ENCODE measurements at regions not wholly inside any gene's neighbourhood (a gene's known extent, or its start where the extent isn't known, plus 50 kb on each side); places are given as distances from the start of the nearest gene placed in this dataset.

- no peak overlapping the region for H3K27ac ChIP-seq
- H3K36me3 ChIP-seq: no peaks in the 10 kb centered on the region
- no peaks in the 10 kb centered on the region for H3K9me3 ChIP-seq
- H3K27me3 ChIP-seq: no peaks in the 10 kb centered on the region
- TF ChIP-seq, protein P1, sequence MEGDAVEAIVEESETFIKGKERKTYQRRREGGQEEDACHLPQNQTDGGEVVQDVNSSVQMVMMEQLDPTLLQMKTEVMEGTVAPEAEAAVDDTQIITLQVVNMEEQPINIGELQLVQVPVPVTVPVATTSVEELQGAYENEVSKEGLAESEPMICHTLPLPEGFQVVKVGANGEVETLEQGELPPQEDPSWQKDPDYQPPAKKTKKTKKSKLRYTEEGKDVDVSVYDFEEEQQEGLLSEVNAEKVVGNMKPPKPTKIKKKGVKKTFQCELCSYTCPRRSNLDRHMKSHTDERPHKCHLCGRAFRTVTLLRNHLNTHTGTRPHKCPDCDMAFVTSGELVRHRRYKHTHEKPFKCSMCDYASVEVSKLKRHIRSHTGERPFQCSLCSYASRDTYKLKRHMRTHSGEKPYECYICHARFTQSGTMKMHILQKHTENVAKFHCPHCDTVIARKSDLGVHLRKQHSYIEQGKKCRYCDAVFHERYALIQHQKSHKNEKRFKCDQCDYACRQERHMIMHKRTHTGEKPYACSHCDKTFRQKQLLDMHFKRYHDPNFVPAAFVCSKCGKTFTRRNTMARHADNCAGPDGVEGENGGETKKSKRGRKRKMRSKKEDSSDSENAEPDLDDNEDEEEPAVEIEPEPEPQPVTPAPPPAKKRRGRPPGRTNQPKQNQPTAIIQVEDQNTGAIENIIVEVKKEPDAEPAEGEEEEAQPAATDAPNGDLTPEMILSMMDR (IDR thresholded peaks at IDR 0.05): no peak
- TF ChIP-seq POLR2A (IDR thresholded peaks at IDR 0.05): no peak
- no peak for TF ChIP-seq EP300 (IDR thresholded peaks at IDR 0.05)
- H3K4me1 ChIP-seq: no peaks in the 10 kb centered on the region
- DNase-seq: no peak
- WGBS, 2 donors: 36 to 74% methylated on average over 4 of the region's 4 CpGs
- H3K4me3 ChIP-seq: no peak overlapping the region
- intact Hi-C loops (cut with DNase I): no loop called here
Measured at GRCh38 chr9:88766778-88767503, 224.3 kb upstream of the S1PR3 start.

DNA sequence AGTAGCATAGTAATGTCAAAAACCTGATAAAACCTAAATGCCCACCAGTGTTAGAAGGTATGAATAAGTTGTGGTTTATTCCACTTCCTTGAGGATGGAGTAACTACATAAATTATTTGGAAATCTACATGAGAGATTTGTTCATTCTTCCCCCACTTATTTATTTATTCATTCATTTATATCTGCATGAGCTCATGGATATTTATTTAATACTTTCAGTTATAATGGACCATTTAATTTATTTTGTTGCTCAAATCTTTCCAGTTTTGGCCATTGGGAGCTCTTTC lies 223.8 kb upstream of the S1PR3 start:
- H3K4me3 ChIP-seq: no peak overlapping the region
- no peaks in the 10 kb centered on the region for H3K4me1 ChIP-seq
- intact Hi-C loops (cut with DNase I): no loop called here
- no peak overlapping the region for H3K27ac ChIP-seq
- H3K27me3 ChIP-seq: no peaks in the 10 kb centered on the region
- no peak for DNase-seq
- H3K36me3 ChIP-seq: no peaks in the 10 kb centered on the region
- TF ChIP-seq, protein P1 (IDR thresholded peaks at IDR 0.05): no peak
- TF ChIP-seq POLR2AphosphoS5 (IDR thresholded peaks at IDR 0.05) (no peak), POLR2A (IDR thresholded peaks at IDR 0.05) (no peak), EP300 (IDR thresholded peaks at IDR 0.05) (no peak)
- H3K9me3 ChIP-seq: no peaks in the 10 kb centered on the region

- Histone ChIP-seq H3K27me3 (no peaks in the 10 kb centered on the region), H3K36me3 (no peaks in the 10 kb centered on the region), H3K4me3 (no peak overlapping the region), H3K27ac (no peak overlapping the region), H3K4me1 (peaks cover 0 to 33% (median 21%) of the 10 kb centered on the region in 4 donors), H3K9me3 (no peaks in the 10 kb centered on the region)
- TF ChIP-seq POLR2AphosphoS5 (IDR thresholded peaks at IDR 0.05) (no peak), POLR2A (IDR thresholded peaks at IDR 0.05) (no peak), EP300 (IDR thresholded peaks at IDR 0.05) (no peak)
- TF ChIP-seq, protein P1 (IDR thresholded peaks at IDR 0.05): no peak
- intact Hi-C loops (cut with DNase I): no loop called here
- 63 to 83% methylated on average over 3 of the region's 3 CpGs for WGBS, 2 donors
- DNase-seq: no peak
Measured at GRCh38 chr9:88772575-88772974, 218.7 kb upstream of the S1PR3 start.

GRCh38 chr9:88773126-88773525 lies 218.1 kb upstream of the S1PR3 start:
- Histone ChIP-seq H3K27ac (no peak overlapping the region), H3K9me3 (no peaks in the 10 kb centered on the region), H3K36me3 (no peaks in the 10 kb centered on the region), H3K27me3 (no peaks in the 10 kb centered on the region), H3K4me1 (peaks cover 0 to 36% (median 21%) of the 10 kb centered on the region in 4 donors), H3K4me3 (no peak overlapping the region)
- WGBS, 2 donors: 65 to 85% methylated on average over 5 of the region's 5 CpGs
- intact Hi-C loops (cut with DNase I): no loop called here
- TF ChIP-seq EP300 (IDR thresholded peaks at IDR 0.05): no peak
- no peak for TF ChIP-seq POLR2A (IDR thresholded peaks at IDR 0.05)
- TF ChIP-seq POLR2AphosphoS5 (IDR thresholded peaks at IDR 0.05): no peak
- TF ChIP-seq, protein P1 (IDR thresholded peaks at IDR 0.05): no peak
- DNase-seq: no peak

DNA sequence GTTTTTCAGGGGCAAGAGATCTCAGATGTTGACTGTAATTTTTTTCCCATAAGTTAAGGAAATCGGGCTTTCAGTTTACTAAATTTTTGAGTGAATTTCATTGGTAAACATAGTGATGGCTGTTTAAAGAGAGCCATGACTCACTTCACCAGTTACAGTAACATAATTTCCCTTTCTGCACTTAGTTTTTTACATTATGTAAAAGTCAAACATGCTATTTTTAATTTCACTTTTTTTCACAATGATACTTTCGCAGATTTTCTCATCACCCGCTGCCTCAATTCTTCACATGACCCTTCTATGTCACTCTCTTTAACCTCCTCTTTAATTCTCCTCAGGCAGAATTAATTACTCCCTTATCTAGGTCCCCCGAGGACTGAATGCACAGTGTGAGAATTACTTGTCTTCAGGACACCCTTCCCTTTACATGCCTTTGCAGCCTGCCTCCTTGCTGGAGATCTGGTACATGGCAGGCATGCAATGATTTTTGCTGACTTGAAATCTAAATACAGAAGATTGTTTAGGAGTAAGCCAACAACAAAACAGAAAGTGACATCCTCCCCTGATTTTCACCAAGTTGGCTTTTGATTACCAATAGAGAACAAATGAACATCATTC lies 217.5 kb upstream of the S1PR3 start:
- no peak overlapping the region for H3K4me3 ChIP-seq
- intact Hi-C loops (cut with DNase I): no loop called here
- no peaks in the 10 kb centered on the region for H3K36me3 ChIP-seq
- TF ChIP-seq, protein P1 (IDR thresholded peaks at IDR 0.05): no peak
- TF ChIP-seq POLR2AphosphoS5 (IDR thresholded peaks at IDR 0.05): no peak
- H3K27ac ChIP-seq: no peak overlapping the region
- H3K9me3 ChIP-seq: no peaks in the 10 kb centered on the region
- WGBS, 2 donors: 63 to 71% methylated on average over 4 of the region's 4 CpGs
- H3K4me1 ChIP-seq: peaks cover 0 to 36% (median 21%) of the 10 kb centered on the region in 4 donors
- no peaks in the 10 kb centered on the region for H3K27me3 ChIP-seq
- no peak for DNase-seq
